Adrenal gland (tissue), 5 donors: ENCODE measurements at regions not wholly inside any gene's neighbourhood (a gene's known extent, or its start where the extent isn't known, plus 50 kb on each side); places are given as distances from the start of the nearest gene placed in this dataset.

Source experiments
- CTCF ChIP-seq, 6 experiments: fragments of 450-650 bp in 4 of 6; fragments of 200-600 bp in 2 of 6; sonication (generic) in 1 of 6; IDR thresholded peaks; 1 replicate in 5 of 6; 2 replicates in 1 of 6; pipeline versions ENCODE4 v1.5.1 to v1.8.0; 2016 to 2021; ENCODE audit warnings: antibody characterized with exemption in 6 of 6, mild to moderate bottlenecking in 2 of 6, moderate library complexity in 1 of 6
- POLR2A ChIP-seq, 2 donors: fragments of 450-650 bp; IDR thresholded peaks; one replicate each; pipeline ENCODE4 v1.6.1; 2017; ENCODE audit warnings: antibody characterized with exemption in 2 of 2, mild to moderate bottlenecking in 2 of 2, moderate library complexity in 1 of 2
- donor health status: DM: no; HTN: no; CAD: no.

GRCh38 chr15:24763891-24764290 is 88.3 kb downstream of the NPAP1 start:
- TF ChIP-seq CTCF (IDR thresholded peaks at IDR 0.05) (no peak), POLR2A (IDR thresholded peaks at IDR 0.05) (no peak)
